Prostate gland (tissue), 2 donors: ENCODE measurements at regions not wholly inside any gene's neighbourhood (a gene's known extent, or its start where the extent isn't known, plus 50 kb on each side); places are given as distances from the start of the nearest gene placed in this dataset.

Experiments used
- CTCF ChIP-seq, 4 experiments: fragments of 200-600 bp in 2 of 4; fragments of 450-650 bp in 2 of 4; sonication (generic) in 2 of 4; IDR thresholded peaks; 1 replicate in 3 of 4; 2 replicates in 1 of 4; pipeline ENCODE4 v1.5.1; 2016 to 2019; ENCODE audit warnings: antibody characterized with exemption in 4 of 4, mild to moderate bottlenecking in 2 of 4, moderate library complexity in 2 of 4
- POLR2A ChIP-seq: fragments of 450-650 bp; IDR thresholded peaks from one replicate; pipeline ENCODE4 v1.6.1; 2016; ENCODE audit warnings: antibody characterized with exemption, mild to moderate bottlenecking

- TF ChIP-seq CTCF (IDR thresholded peaks at IDR 0.05) (no peak), POLR2A (no peak)
Measured at GRCh38 chr11:42870480-42870879, 441.3 kb upstream of the API5 start.
